ENCODE measurements at regions not wholly inside any gene's neighbourhood (a gene's known extent, or its start where the extent isn't known, plus 50 kb on each side); places are given as distances from the start of the nearest gene placed in this dataset.
"Not testable (repeated sequence)": the region's sequence is repeated elsewhere in the genome, so short reads cannot be mapped to it uniquely, and the experiment has no call there.

DNA sequence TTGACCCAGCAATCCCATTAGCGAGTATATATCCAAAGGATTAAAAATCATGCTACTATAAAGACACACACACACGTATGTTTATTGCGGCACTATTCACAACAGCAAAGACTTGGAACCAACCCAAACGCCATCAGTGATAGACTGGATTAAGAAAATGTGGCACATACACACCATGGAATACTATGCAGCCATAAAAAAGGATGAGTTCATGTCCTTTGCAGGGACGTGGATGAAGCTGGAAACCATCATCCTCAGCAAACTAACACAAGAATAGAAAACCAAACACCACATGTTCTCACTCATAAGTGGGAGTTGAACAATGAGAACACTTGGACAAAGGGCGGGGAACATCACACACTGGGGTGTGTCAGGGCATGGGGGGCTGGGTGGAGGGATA lies 296.2 kb upstream of the HS6ST1 start:
- TF ChIP-seq CTCF, POLR2A (IDR thresholded peaks at IDR 0.05): not testable (repeated sequence)

All from thyroid gland (tissue), 4 donors.